GM18511 (cell line): ENCODE measurements at regions not wholly inside any gene's neighbourhood (a gene's known extent, or its start where the extent isn't known, plus 50 kb on each side); places are given as distances from the start of the nearest gene placed in this dataset.
"Not testable (repeated sequence)": the region's sequence is repeated elsewhere in the genome, so short reads cannot be mapped to it uniquely, and the experiment has no call there.

ENCODE experiments used
- ATAC-seq: cut with Tn5 transposase; IDR thresholded peaks from one replicate; pipeline ENCODE4 v1.9.1; 2021; ENCODE audit warnings: mild to moderate bottlenecking, moderate library complexity; ENCODE audit not compliant: unreplicated experiment

- ATAC-seq: not testable (repeated sequence)
Observed at GRCh38 chr5:177941386-177941785, 54.7 kb downstream of the PROP1 start.

- ATAC-seq: peak; percentile 50
Observed at GRCh38 chr5:177939246-177940171, 56.5 kb downstream of the PROP1 start.

GRCh38 chr5:177938767-177939166 lies 57.3 kb downstream of the PROP1 start:
- not testable (repeated sequence) for ATAC-seq

DNA sequence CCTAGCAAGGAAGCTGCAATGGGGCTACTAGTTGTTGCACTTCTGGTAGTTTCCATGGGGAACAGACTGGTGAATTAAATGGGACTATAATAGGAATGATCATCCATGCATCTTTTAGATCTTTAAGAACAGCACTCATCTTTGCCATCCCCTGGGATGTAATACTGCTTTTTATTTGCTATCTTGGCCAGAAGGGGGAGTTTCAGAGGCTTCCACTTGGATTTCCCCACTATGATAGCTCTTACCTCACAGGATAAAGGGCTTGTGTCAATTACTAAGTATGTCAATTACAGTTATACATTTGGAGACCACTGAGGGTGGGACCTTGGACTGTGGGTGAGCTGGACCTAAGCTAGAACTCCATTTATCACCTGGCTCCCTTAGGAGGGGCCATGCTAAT lies 61.8 kb downstream of the PROP1 start:
- ATAC-seq: not testable (repeated sequence)

GRCh38 chr5:177930269-177931022 lies 65.6 kb downstream of the PROP1 start:
- ATAC-seq: not testable (repeated sequence)

- not testable (repeated sequence) for ATAC-seq
Observed at GRCh38 chr5:177929618-177930017, 66.4 kb downstream of the PROP1 start.

DNA sequence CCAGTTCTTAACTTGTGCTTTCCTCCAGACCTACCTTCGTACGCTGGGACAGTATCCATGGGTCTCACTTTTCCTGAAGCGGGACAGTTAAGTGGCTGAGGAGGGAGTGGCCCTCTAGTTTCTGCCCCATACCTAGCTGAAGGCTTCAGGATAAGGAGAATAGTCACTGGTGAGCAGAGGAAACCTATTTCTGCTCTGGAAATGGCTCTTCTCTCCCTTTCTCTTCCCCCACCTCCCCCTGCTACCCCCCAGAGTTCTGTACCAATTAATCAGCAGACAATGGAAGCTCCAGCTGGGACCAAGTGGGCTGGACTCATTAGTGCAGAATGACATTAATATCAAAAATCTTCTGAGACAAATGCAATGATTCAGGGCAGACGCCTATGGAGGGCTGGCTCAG lies 68.5 kb downstream of the PROP1 start:
- ATAC-seq: not testable (repeated sequence)

- ATAC-seq: not testable (repeated sequence)
Observed at GRCh38 chr5:177924577-177924976, 71.5 kb downstream of the PROP1 start.

DNA sequence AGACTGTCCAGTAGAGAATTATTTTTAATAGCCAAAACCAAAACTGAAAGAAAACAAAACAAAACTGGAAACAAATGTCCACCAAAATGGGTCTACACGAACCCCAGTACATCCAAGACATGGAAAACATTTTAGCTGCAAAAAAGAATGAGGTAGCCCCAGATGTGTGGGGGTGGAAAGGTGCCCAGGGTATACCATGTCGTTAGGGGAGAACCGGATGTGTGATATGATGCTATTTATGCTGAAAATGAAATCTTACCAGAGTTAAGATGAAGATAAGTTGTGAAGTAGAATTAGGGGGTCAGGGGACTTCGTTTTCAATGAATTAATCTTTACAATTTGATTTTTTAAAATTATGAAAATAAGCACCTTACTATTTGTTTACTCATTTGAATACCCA lies 72.2 kb downstream of the PROP1 start:
- not testable (repeated sequence) for ATAC-seq

DNA sequence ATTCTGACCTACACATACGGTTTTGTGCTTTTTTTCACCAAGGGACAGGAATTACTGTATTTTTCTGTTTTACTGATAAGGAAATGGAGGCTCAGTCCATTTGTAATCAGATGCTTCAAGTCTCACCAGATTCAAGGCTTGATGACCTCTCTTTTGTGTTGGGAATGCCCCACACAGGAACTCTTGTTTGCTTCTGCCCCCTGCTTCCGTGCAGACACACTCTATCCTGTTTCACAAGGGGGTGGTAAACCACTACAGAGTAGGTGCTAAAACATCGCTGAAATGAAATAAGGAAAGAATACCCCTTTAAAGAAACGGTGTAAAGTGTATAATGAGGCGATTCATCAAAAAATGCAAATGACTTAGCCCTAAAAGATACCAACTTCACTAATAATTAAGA lies 72.9 kb downstream of the PROP1 start:
- peak; percentile 51 for ATAC-seq

GRCh38 chr5:177909261-177909660 lies 86.8 kb downstream of the PROP1 start:
- not testable (repeated sequence) for ATAC-seq

GRCh38 chr5:177902806-177903205 lies 93.2 kb downstream of the PROP1 start:
- not testable (repeated sequence) for ATAC-seq

- not testable (repeated sequence) for ATAC-seq
Observed at GRCh38 chr5:177900066-177900465, 96.0 kb downstream of the PROP1 start.

DNA sequence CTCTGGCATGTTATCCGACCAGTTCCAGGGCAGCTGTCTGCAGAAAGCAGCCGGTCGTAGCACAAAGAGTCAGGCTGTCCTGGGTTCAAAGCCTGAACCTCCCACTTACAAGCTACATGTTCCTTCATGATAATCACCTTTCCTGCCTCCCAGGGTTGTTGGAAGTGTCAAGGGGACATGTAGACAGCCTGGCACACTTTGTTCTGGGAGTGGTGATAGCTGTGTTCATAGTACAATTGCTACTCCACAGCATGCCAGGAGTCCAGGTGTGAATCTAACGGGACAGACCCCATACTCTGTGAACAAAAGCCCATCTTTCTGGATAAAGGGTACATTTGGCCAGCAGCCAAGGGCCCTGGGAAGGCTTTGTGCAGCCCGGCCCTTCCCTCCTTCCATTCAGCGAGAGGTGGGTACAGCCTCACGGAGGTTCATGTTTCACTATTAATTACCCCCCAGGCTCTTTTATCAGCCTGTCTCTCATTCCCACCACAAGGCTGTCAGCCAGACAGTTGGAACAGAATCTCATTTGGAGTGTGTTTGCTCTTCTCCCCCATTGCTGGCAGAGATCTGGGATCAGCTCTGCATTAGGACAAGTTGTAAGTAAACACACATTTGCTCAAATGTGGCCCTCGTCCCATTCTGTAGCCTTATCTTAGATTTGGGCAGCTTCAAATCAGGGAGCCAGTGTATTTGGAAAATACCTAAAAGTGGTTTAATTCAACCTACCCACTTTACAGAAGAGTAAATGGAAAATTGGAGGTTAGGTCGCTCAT lies 101.2 kb downstream of the PROP1 start:
- not testable (repeated sequence) for ATAC-seq

DNA sequence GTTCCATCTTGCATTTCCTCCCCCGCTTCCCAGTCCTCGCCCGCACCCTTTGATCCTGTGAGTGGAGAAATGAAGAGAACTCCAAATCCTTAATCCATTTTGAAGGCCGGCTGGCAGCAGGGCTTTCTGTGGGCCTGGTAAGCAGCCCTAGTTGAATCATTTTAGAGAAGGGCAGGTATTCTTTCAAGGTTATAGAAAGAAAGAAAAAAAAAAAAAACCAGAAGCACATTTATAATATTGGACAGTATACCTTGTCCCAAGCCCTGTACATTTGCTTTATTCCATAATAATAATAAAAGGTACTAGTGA lies 103.7 kb downstream of the PROP1 start:
- not testable (repeated sequence) for ATAC-seq

GRCh38 chr5:177891547-177892356 lies 104.3 kb downstream of the PROP1 start:
- peak; percentile 94 for ATAC-seq

- ATAC-seq: not testable (repeated sequence)
Observed at GRCh38 chr5:177883295-177883694, 100.6 kb upstream of the FAM153A start.

DNA sequence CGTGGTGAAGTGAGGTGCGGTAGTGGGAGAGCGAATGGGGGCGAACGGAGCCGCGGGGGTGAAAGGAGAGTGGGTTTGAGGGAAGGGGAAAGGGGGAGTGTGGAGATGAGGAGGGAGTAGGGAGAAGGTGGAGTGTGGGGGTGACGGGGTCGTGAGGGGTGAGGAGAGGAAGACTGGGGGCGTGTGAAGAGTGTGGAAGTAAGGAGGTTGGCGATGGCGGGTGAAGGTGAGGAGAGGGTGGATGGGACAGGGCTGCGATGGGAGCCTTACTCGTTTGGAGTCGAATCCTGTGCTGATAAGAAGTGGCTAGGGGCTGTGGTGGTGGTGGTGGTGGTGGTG lies 93.2 kb upstream of the FAM153A start:
- ATAC-seq: peak; percentile 5

DNA sequence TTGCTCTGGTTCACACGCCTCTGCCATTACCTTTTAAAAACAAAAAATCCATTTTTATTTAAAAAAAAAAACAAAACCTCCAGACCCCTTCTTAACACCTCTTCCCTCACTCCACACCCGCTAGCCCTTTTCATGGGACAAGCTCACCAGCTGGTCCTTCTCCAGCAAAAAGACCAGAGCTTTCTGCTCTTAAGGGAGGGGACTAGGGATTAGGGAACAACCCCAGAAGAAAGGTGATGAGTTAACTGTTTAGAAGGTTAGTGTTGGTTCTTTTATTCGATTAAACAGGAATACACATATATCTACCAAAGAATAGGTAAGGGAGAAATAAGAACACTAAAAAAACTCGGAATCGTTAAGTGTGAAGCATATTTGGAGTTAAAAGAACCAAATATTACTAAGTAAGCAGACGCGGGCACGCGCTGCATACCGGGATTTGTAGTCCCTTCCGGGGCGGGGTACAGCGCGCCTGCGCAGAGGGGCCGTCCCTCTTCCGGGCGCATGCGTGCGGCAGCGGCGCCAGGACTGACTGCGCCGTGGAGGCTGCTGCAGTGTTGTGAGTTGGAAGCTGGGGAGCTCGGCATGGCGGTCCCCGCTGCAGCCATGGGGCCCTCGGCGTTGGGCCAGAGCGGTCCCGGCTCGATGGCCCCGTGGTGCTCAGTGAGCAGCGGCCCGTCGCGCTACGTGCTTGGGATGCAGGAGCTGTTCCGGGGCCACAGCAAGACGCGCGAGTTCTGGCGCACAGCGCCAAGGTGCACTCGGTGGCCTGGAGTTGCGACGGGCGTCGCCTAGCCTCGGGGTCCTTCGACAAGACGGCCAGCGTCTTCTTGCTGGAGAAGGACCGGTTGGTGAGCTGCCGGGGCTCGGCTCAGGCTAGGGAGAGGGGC lies 92.6 kb upstream of the FAM153A start:
- ATAC-seq: peak; percentile 94
